AG10803 (cell line): ENCODE measurements at regions not wholly inside any gene's neighbourhood (a gene's known extent, or its start where the extent isn't known, plus 50 kb on each side); places are given as distances from the start of the nearest gene placed in this dataset.

Source experiments
- DNase-seq: peaks from one replicate; pipeline ENCODE4 v3.0.0; 2010; ENCODE audit warnings: low read depth
- H3K4me3 ChIP-seq: 2 replicates; pipeline ENCODE4 v1.5.1; 2011; ENCODE audit warnings: mild to moderate bottlenecking, low read length, control low read depth
- TF ChIP-seq, protein P1 (sequence below): conservative IDR thresholded peaks from 2 replicates; pipeline ENCODE4 v1.5.1; 2011; ENCODE audit warnings: mild to moderate bottlenecking, low read length, control low read depth, inconsistent platforms

DNA sequence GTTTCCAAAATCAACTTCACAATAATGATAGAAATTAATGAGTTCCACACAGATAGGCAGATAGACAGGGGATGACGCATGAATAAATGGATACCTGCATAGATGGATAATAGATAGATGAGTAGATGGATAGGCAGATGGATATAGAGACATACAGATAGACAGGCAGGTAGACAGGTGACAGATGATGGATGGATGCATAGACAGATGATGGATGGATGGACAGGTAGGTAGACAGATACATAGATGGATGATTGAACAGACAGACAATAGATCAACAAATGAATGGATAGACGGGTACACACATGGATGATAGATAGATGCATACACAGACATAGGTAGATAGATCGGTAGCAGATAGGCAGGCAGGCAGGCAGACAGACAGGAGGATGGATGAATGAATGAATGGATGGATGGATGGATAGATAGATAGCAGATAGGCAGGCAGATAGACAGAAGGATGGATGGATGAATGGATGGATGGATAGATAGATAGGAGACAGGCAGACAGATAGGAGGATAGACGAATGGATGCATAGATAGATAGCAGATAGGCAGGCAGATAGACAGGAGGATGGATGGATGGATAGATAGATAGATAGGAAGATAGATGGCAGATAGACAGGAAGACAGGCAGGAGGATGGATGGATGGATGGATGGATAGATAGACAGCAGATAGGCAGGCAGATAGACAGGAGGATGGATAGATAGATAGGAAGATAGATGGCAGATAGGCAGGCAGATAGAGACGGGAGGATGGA is 142.5 kb downstream of the RBFOX3 start:
- DNase-seq: no peak
- no peak overlapping the region for H3K4me3 ChIP-seq
- TF ChIP-seq, protein P1, sequence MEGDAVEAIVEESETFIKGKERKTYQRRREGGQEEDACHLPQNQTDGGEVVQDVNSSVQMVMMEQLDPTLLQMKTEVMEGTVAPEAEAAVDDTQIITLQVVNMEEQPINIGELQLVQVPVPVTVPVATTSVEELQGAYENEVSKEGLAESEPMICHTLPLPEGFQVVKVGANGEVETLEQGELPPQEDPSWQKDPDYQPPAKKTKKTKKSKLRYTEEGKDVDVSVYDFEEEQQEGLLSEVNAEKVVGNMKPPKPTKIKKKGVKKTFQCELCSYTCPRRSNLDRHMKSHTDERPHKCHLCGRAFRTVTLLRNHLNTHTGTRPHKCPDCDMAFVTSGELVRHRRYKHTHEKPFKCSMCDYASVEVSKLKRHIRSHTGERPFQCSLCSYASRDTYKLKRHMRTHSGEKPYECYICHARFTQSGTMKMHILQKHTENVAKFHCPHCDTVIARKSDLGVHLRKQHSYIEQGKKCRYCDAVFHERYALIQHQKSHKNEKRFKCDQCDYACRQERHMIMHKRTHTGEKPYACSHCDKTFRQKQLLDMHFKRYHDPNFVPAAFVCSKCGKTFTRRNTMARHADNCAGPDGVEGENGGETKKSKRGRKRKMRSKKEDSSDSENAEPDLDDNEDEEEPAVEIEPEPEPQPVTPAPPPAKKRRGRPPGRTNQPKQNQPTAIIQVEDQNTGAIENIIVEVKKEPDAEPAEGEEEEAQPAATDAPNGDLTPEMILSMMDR: no peak

DNA sequence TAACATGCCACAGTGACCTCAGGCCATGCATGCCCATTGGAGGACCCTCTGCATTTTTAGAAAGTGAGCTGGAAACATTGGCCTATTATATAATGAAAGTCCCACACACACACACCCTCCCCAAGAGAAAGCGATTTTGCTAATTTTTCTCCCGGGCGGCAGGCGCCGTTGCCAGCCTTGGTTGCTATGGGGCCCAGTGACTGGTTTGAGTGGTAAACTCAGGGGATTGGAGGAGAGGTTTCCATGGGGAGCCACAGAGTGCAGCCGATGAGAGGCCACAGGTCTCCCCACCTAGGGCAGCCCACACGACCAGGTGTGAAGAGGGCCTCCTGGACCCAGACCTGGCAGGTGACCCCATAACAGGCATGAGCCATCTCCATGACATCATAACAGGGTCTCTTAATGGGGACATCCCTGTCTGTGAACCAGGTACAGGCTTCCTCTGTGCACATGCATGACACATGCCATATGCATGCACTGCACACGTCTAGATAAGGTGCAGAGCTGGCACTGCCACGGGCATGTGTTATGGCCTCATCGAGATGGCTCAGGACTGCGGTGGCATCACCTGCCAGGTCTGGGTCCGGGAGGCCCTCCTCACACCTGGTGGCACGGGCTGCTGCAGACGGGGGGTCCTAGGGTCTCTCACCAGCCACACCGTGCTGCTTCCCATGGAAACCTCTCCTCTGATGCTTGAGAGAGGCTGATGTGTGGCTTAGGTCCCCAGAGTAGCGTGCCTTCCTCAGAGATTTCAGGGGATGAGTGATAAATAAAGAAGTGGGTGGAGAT is 144.1 kb downstream of the RBFOX3 start:
- no peak for DNase-seq
- TF ChIP-seq, protein P1: no peak
- no peak overlapping the region for H3K4me3 ChIP-seq

DNA sequence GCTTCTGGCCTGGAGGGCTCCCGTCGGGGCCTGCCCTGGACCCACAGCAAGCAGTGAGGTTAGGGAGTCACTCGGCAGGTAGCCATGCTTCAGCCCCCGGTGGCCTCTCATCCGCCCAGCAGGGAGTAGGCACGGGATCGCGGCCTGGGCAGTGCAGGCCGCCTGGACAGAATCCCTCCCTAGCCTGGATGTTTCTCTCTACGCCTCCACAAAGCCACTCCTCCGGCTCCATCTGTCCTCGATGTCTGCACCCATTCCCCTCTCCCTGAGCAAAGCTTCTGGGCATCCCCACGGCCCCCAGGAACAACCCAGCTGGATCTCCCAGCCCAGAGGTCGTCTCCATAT is 145.2 kb downstream of the RBFOX3 start:
- no peak overlapping the region for H3K4me3 ChIP-seq
- TF ChIP-seq, protein P1: no peak
- no peak for DNase-seq

DNA sequence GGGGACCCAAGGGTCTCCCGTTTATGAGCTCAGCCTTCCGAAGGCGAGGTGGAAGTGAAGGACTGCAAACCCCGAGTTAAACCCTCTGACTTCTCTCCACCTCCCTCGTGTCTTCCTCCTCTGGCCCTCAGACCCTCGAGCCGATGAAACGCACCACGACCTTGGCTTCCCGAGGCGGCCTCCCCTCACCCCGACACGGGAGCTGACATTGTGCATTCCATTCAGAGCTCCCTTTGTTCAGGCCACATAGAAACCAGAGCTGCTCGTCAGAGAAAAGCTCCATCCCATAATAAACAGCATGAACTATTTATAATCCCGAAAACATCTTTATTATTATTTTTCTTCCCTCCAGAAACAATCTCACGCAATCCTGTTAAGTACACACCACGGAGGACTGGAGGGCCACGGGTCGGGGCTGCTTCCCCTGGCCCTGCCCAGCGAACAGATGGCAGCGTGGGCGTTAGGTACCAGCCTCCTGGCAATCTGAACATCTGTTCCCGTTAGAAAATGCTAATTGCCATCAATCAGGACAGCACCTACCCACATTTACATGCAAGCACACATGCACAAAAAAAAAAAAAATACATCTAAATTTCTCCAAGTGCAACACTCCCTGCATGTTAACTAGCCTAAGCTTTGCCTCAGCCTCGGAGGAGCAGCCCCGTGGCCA is 145.7 kb downstream of the RBFOX3 start:
- TF ChIP-seq, protein P1: no peak
- DNase-seq: no peak
- no peak overlapping the region for H3K4me3 ChIP-seq

DNA sequence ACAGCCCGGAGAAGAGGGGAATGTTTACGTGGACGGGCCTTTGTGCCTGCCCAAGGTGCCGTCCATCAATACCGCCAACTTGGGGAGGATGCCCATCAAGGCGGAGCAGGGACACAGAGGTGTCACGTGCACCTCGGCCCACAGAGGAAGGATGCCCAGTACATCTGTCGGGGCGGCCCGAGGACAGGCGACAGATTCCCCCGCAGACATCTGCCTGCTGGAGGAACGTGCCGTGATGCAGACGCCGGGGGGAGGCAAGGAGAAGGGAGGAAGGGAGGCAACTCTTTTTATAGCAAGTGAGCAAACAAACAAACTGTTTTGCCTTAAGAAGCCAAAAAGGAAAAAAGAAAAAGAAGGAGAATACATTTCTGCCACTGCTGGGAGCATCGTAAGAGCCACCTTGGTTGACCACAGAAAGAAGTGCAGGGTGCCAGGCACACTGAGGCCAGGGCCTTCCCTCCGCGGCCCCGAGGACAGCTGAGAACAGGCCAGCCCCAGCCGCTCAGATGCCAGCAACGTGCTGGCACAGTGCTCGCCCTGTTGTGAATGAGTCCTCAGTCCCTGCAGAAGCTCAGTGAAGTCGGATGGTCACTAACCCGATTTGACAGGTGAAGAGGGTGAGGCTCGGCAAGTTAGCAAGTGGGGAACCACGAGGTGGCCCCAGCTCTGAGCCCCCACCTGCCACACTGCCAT is 146.4 kb downstream of the RBFOX3 start:
- no peak overlapping the region for H3K4me3 ChIP-seq
- TF ChIP-seq, protein P1: no peak
- no peak for DNase-seq

DNA sequence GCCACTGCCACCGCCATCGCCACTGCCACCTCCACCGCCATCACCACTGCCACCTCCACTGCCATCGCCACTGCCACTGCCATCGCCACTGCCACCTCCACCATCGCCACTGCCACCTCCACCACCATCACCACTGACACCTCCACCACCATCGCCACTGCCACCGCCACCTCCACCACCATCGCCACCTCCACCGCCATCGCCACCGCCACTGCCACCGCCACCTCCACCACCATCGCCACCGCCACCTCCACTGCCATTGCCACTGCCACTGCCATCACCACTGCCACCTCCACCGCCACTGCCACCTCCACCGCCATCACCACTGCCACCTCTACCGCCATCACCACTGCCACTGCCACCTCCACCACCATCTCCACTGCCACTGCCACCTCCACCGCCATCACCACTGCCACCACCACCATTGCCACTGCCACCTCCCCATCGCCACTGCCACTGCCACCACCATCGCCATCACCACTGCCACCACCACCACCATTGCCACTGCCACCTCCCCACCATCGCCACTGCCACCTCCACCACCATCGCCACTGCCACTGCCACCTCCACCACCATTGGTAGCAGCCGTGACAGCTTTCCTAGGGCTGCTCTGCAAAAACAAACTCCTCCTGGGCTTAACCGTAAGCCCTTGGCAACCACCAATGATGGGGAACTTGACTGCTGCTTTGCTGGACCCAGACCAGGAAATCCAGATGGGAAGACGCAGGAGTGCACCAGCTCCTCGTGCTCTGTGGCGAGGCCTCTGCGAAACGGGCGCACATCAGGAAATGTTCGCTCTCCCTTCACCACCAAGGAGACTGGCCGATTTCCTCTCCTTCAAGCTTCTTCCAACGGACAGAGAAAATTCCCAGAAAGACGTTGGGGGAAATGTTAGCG is 147.2 kb downstream of the RBFOX3 start:
- DNase-seq: no peak
- TF ChIP-seq, protein P1: no peak
- no peak overlapping the region for H3K4me3 ChIP-seq
